Neural progenitor cell (in vitro differentiated cells): ENCODE measurements at regions not wholly inside any gene's neighbourhood (a gene's known extent, or its start where the extent isn't known, plus 50 kb on each side); places are given as distances from the start of the nearest gene placed in this dataset.

Experiments used
- DNase-seq: peaks from one replicate; pipeline ENCODE4 v3.0.0-alpha.2; 2016; ENCODE audit warnings: low spot score
- H2AFZ ChIP-seq: fragments of 200-600 bp; sonication (generic); replicated peaks from 2 replicates; pipeline ENCODE4 v1.6.1; 2016; ENCODE audit warnings: antibody characterized with exemption
- H3F3A ChIP-seq: fragments of 200-600 bp; sonication (generic); 2 replicates; pipeline ENCODE4 v1.6.1; 2016; ENCODE audit warnings: antibody characterized with exemption, low read depth
- H3K27ac ChIP-seq: fragments of 200-600 bp; sonication (generic); 2 replicates; pipeline ENCODE4 v1.5.1; 2016; ENCODE audit warnings: mild to moderate bottlenecking
- H3K27me3 ChIP-seq: fragments of 200-600 bp; sonication (generic); 2 replicates; pipeline ENCODE4 v1.6.1; 2016; ENCODE audit warnings: mild to moderate bottlenecking, moderate library complexity
- H3K36me3 ChIP-seq: fragments of 200-600 bp; sonication (generic); 2 replicates; pipeline ENCODE4 v1.5.1; 2016
- H3K4me1 ChIP-seq: fragments of 200-600 bp; sonication (generic); 2 replicates; pipeline ENCODE4 v1.6.1; 2016; ENCODE audit warnings: mixed run types
- H3K4me2 ChIP-seq: fragments of 200-600 bp; sonication (generic); 2 replicates; pipeline ENCODE4 v1.6.1; 2016
- H3K4me3 ChIP-seq: fragments of 200-600 bp; sonication (generic); 2 replicates; pipeline ENCODE4 v1.5.1; 2016
- H3K79me2 ChIP-seq: fragments of 200-600 bp; sonication (generic); 2 replicates; pipeline ENCODE4 v1.6.1; 2016; ENCODE audit warnings: low read depth
- H3K9ac ChIP-seq: fragments of 200-600 bp; sonication (generic); 2 replicates; pipeline ENCODE4 v1.6.1; 2016
- H3K9me3 ChIP-seq: fragments of 200-600 bp; sonication (generic); 2 replicates; pipeline ENCODE4 v1.5.1; 2016; ENCODE audit warnings: low read depth
- H4K20me1 ChIP-seq: fragments of 200-600 bp; sonication (generic); 2 replicates; pipeline ENCODE4 v1.6.1; 2016; ENCODE audit warnings: low read depth
- H3K27ac Mint-ChIP-seq: 3 replicates; pipeline ENCODE4 v1.8.0; 2021; ENCODE audit warnings: mixed read lengths
- H3K27me3 Mint-ChIP-seq: 2 replicates; pipeline ENCODE4 v1.8.0; 2022; ENCODE audit warnings: low read depth, mild to moderate bottlenecking, inconsistent platforms, moderate library complexity, mixed read lengths; ENCODE audit not compliant: insufficient read depth
- H3K36me3 Mint-ChIP-seq: 3 replicates; pipeline ENCODE4 v1.8.0; 2021; ENCODE audit warnings: mixed read lengths
- H3K4me1 Mint-ChIP-seq: 3 replicates; pipeline ENCODE4 v1.8.0; 2021; ENCODE audit warnings: mixed read lengths
- H3K4me3 Mint-ChIP-seq: 3 replicates; pipeline ENCODE4 v1.8.0; 2021; ENCODE audit warnings: mild to moderate bottlenecking, moderate library complexity, mixed read lengths
- H3K9me3 Mint-ChIP-seq: 3 replicates; pipeline ENCODE4 v1.8.0; 2020; ENCODE audit warnings: mixed read lengths
- EZH2 ChIP-seq: fragments of 200-600 bp; sonication (generic); IDR thresholded peaks from 2 replicates; pipeline ENCODE4 v1.6.1; 2017; ENCODE audit warnings: antibody characterized with exemption, mild to moderate bottlenecking, moderate library complexity
- EZH2phosphoT487 ChIP-seq: fragments of 200-600 bp; sonication (generic); IDR thresholded peaks from 2 replicates; pipeline ENCODE4 v1.6.1; 2017; ENCODE audit warnings: antibody characterized with exemption
- TF ChIP-seq, protein P1 (sequence below): fragments of 200-600 bp; sonication (generic); IDR thresholded peaks from 2 replicates; pipeline ENCODE4 v1.5.1; 2017; ENCODE audit warnings: antibody characterized with exemption, mild to moderate bottlenecking

GRCh38 chr20:7586481-7586880 lies 353.8 kb downstream of the HAO1 start:
- H3K9me3 Mint-ChIP-seq, result peaks cover under 1% of the 10 kb centered on the region
- H3F3A ChIP-seq, result no peaks in the 10 kb centered on the region
- no peak overlapping the region for H3K4me2 ChIP-seq
- H3K9me3 ChIP-seq, result no peaks in the 10 kb centered on the region
- H3K27ac ChIP-seq, result no peak overlapping the region
- H3K4me1 Mint-ChIP-seq, result no peaks in the 10 kb centered on the region
- no peak overlapping the region for H2AFZ ChIP-seq
- H3K9ac ChIP-seq, result no peak overlapping the region
- no peak for TF ChIP-seq EZH2
- TF ChIP-seq, protein P1, sequence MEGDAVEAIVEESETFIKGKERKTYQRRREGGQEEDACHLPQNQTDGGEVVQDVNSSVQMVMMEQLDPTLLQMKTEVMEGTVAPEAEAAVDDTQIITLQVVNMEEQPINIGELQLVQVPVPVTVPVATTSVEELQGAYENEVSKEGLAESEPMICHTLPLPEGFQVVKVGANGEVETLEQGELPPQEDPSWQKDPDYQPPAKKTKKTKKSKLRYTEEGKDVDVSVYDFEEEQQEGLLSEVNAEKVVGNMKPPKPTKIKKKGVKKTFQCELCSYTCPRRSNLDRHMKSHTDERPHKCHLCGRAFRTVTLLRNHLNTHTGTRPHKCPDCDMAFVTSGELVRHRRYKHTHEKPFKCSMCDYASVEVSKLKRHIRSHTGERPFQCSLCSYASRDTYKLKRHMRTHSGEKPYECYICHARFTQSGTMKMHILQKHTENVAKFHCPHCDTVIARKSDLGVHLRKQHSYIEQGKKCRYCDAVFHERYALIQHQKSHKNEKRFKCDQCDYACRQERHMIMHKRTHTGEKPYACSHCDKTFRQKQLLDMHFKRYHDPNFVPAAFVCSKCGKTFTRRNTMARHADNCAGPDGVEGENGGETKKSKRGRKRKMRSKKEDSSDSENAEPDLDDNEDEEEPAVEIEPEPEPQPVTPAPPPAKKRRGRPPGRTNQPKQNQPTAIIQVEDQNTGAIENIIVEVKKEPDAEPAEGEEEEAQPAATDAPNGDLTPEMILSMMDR, result no peak
- no peak for TF ChIP-seq EZH2phosphoT487
- H4K20me1 ChIP-seq, result no peaks in the 10 kb centered on the region
- no peaks in the 10 kb centered on the region for H3K36me3 ChIP-seq
- H3K79me2 ChIP-seq, result no peaks in the 10 kb centered on the region
- H3K27ac Mint-ChIP-seq, result no peak overlapping the region
- H3K36me3 Mint-ChIP-seq, result no peaks in the 10 kb centered on the region
- no peaks in the 10 kb centered on the region for H3K27me3 Mint-ChIP-seq
- no peak overlapping the region for H3K4me3 Mint-ChIP-seq
- DNase-seq, result no peak
- no peaks in the 10 kb centered on the region for H3K4me1 ChIP-seq
- H3K4me3 ChIP-seq, result no peak overlapping the region
- no peaks in the 10 kb centered on the region for H3K27me3 ChIP-seq

DNA sequence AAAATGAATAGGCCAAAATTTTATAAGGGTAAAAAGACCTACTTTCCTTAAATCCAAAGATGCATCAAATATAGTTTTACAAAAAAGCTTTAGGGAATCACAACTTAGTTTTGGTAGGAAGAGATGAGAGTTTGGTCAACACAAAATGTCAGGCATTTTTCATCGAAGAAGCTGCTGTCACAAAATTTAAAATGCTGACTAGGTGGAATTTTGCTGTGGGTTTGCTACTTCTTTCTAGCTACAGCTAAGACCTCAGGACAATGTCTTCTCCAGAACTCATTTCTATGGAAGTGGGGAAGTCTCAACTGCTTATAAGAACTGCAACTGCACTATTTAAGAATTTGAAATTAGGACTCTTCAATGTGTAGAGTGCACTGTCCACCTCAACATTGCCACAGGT lies 351.1 kb downstream of the HAO1 start:
- Mint-ChIP-seq H3K27ac (no peak overlapping the region), H3K4me3 (no peak overlapping the region), H3K27me3 (no peaks in the 10 kb centered on the region), H3K9me3 (peaks cover 8% of the 10 kb centered on the region), H3K36me3 (no peaks in the 10 kb centered on the region), H3K4me1 (no peaks in the 10 kb centered on the region)
- Histone ChIP-seq H3K27ac (no peak overlapping the region), H3K4me1 (no peaks in the 10 kb centered on the region), H3K9ac (no peak overlapping the region), H3K27me3 (no peaks in the 10 kb centered on the region), H3K4me3 (no peak overlapping the region), H3K79me2 (no peaks in the 10 kb centered on the region), H4K20me1 (no peaks in the 10 kb centered on the region), H3K36me3 (no peaks in the 10 kb centered on the region), H3K4me2 (no peak overlapping the region), H2AFZ (no peak overlapping the region), H3F3A (no peaks in the 10 kb centered on the region), H3K9me3 (no peaks in the 10 kb centered on the region)
- TF ChIP-seq EZH2 (no peak), EZH2phosphoT487 (no peak)
- TF ChIP-seq, protein P1, result no peak
- no peak for DNase-seq

DNA sequence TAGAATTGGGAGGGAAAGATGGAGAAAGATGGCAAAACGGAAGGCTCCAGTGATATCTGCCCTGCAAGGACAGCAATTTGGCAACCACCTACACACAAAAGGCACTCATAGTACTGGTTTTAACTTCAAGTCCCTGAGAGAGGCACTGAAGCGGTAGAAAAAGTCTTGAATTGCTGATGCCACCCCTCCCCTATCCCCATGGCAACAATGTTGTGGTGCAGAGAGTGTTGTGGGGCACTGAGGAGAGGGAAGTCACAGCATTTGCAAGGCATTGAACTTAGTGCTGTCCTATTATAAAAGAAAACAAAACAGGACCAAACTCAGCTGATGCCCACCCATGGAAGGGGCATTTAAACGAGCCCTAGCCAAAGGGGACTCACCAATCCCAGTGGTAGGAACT lies 343.7 kb downstream of the HAO1 start:
- H3K36me3 ChIP-seq, result no peaks in the 10 kb centered on the region
- peaks cover 6% of the 10 kb centered on the region for H3K9me3 Mint-ChIP-seq
- peaks cover 13% of the 10 kb centered on the region for H3K4me1 Mint-ChIP-seq
- no peaks in the 10 kb centered on the region for H3K27me3 ChIP-seq
- no peaks in the 10 kb centered on the region for H3K27me3 Mint-ChIP-seq
- no peaks in the 10 kb centered on the region for H3K36me3 Mint-ChIP-seq
- H3K4me3 Mint-ChIP-seq, result no peak overlapping the region
- TF ChIP-seq EZH2phosphoT487, result no peak
- no peak for DNase-seq
- H3K27ac ChIP-seq, result no peak overlapping the region
- H3K4me1 ChIP-seq, result peaks cover 5% of the 10 kb centered on the region
- H3F3A ChIP-seq, result peaks cover 5% of the 10 kb centered on the region
- H3K4me3 ChIP-seq, result no peak overlapping the region
- H4K20me1 ChIP-seq, result no peaks in the 10 kb centered on the region
- no peak overlapping the region for H2AFZ ChIP-seq
- H3K9ac ChIP-seq, result no peak overlapping the region
- peak overlapping the region; percentile 15 for H3K27ac Mint-ChIP-seq
- no peaks in the 10 kb centered on the region for H3K9me3 ChIP-seq
- H3K4me2 ChIP-seq, result no peak overlapping the region
- H3K79me2 ChIP-seq, result no peaks in the 10 kb centered on the region

- Histone ChIP-seq H3F3A (peaks cover 12% of the 10 kb centered on the region), H3K4me3 (no peak overlapping the region), H4K20me1 (no peaks in the 10 kb centered on the region), H3K36me3 (no peaks in the 10 kb centered on the region), H3K27me3 (no peaks in the 10 kb centered on the region), H3K9ac (no peak overlapping the region), H3K9me3 (no peaks in the 10 kb centered on the region), H3K4me2 (peak overlapping the region; percentile 4), H2AFZ (no peak overlapping the region), H3K4me1 (peaks cover 20% of the 10 kb centered on the region), H3K27ac (peak overlapping the region; percentile 82), H3K79me2 (no peaks in the 10 kb centered on the region)
- Mint-ChIP-seq H3K36me3 (no peaks in the 10 kb centered on the region), H3K27me3 (no peaks in the 10 kb centered on the region), H3K9me3 (no peaks in the 10 kb centered on the region), H3K27ac (no peak overlapping the region), H3K4me1 (peaks cover 12% of the 10 kb centered on the region), H3K4me3 (no peak overlapping the region)
- no peak for TF ChIP-seq EZH2phosphoT487
- TF ChIP-seq, protein P1, result no peak
- TF ChIP-seq EZH2, result no peak
- DNase-seq, result no peak
Measured at GRCh38 chr20:7601431-7601830, 338.8 kb downstream of the HAO1 start.
